H9 (cell line): ENCODE measurements at regions not wholly inside any gene's neighbourhood (a gene's known extent, or its start where the extent isn't known, plus 50 kb on each side); places are given as distances from the start of the nearest gene placed in this dataset.

ENCODE experiments used
- DNase-seq: peaks from one replicate; pipeline ENCODE4 v3.0.0-alpha.2; 2017
- H2AFZ ChIP-seq: one replicate; pipeline ENCODE4 v1.6.1; 2013; ENCODE audit warnings: mild to moderate bottlenecking, low read length, control low read depth, moderate library complexity
- H2AK5ac ChIP-seq: 2 replicates; pipeline ENCODE4 v1.6.1; 2013; ENCODE audit warnings: low read length, control low read depth, mixed read lengths; ENCODE audit not compliant: insufficient read length
- H2BK120ac ChIP-seq: one replicate; pipeline ENCODE4 v1.6.1; 2013; ENCODE audit warnings: low read depth, mild to moderate bottlenecking, low read length, control low read depth, inconsistent platforms; ENCODE audit not compliant: poor library complexity, severe bottlenecking
- H2BK12ac ChIP-seq: 2 replicates; pipeline ENCODE4 v1.6.1; 2013; ENCODE audit warnings: low read length, control low read depth, mixed read lengths, low read depth; ENCODE audit not compliant: insufficient read length
- H2BK15ac ChIP-seq: 2 replicates; pipeline ENCODE4 v1.6.1; 2013; ENCODE audit warnings: low read depth, low read length, control low read depth
- H2BK20ac ChIP-seq: one replicate; pipeline ENCODE4 v1.6.1; 2013; ENCODE audit warnings: low read depth, mild to moderate bottlenecking, low read length, control low read depth, inconsistent platforms; ENCODE audit not compliant: poor library complexity, severe bottlenecking
- H2BK5ac ChIP-seq: 2 replicates; pipeline ENCODE4 v1.6.1; 2013; ENCODE audit warnings: low read length, control low read depth, mixed read lengths; ENCODE audit not compliant: insufficient read length
- H3K14ac ChIP-seq: 2 replicates; pipeline ENCODE4 v1.6.1; 2013; ENCODE audit warnings: low read length, control low read depth; ENCODE audit not compliant: insufficient read depth
- H3K18ac ChIP-seq: 2 replicates; pipeline ENCODE4 v1.6.1; 2013; ENCODE audit warnings: low read depth, mild to moderate bottlenecking, mixed read lengths, low read length, control low read depth; ENCODE audit not compliant: insufficient read length
- H3K23ac ChIP-seq: 2 replicates; pipeline ENCODE4 v1.6.1; 2013; ENCODE audit warnings: low read length, control low read depth, mixed read lengths, low read depth; ENCODE audit not compliant: insufficient read length
- H3K23me2 ChIP-seq: 2 replicates; pipeline ENCODE4 v1.6.1; 2013; ENCODE audit warnings: low read depth, mild to moderate bottlenecking, mixed read lengths, low read length, control low read depth; ENCODE audit not compliant: insufficient read length, poor library complexity, severe bottlenecking
- H3K27ac ChIP-seq: 2 replicates; pipeline ENCODE4 v1.5.1; 2013; ENCODE audit warnings: low read length, control low read depth, mixed read lengths, low read depth; ENCODE audit not compliant: insufficient read length
- H3K27me3 ChIP-seq: 2 replicates; pipeline ENCODE4 v1.6.1; 2013; ENCODE audit warnings: low read length, control low read depth, inconsistent platforms; ENCODE audit not compliant: insufficient read depth
- H3K4ac ChIP-seq: 2 replicates; pipeline ENCODE4 v1.6.1; 2013; ENCODE audit warnings: low read depth, mild to moderate bottlenecking, control low read depth, inconsistent platforms, low read length, moderate library complexity
- H3K4me1 ChIP-seq: 2 replicates; pipeline ENCODE4 v1.6.1; 2013; ENCODE audit warnings: low read length, control low read depth, inconsistent platforms; ENCODE audit not compliant: insufficient read depth
- H3K4me2 ChIP-seq: 2 replicates; pipeline ENCODE4 v1.6.1; 2013; ENCODE audit warnings: low read length, control low read depth, mixed read lengths; ENCODE audit not compliant: insufficient read length, insufficient read depth
- H3K56ac ChIP-seq: 2 replicates; pipeline ENCODE4 v1.6.1; 2013; ENCODE audit warnings: low read depth, mild to moderate bottlenecking, mixed read lengths, low read length, control low read depth; ENCODE audit not compliant: insufficient read length
- H3K79me1 ChIP-seq: 2 replicates; pipeline ENCODE4 v1.6.1; 2013; ENCODE audit warnings: low read depth, mild to moderate bottlenecking, moderate library complexity, low read length, control low read depth, inconsistent platforms; ENCODE audit not compliant: insufficient read depth, poor library complexity, severe bottlenecking
- H3K79me2 ChIP-seq: 2 replicates; pipeline ENCODE4 v1.6.1; 2013; ENCODE audit warnings: low read length, control low read depth, inconsistent platforms; ENCODE audit not compliant: insufficient read depth
- H3K9ac ChIP-seq: 2 replicates; pipeline ENCODE4 v1.6.1; 2013; ENCODE audit warnings: low read length, control low read depth, mixed read lengths; ENCODE audit not compliant: insufficient read length; ENCODE audit errors: extremely low read depth
- H3K9me3 ChIP-seq: one replicate; pipeline ENCODE4 v1.6.1; 2013; ENCODE audit warnings: low read depth, low read length, inconsistent platforms; ENCODE audit not compliant: control insufficient read depth
- H3T11ph ChIP-seq: one replicate; pipeline ENCODE4 v1.6.1; 2013; ENCODE audit warnings: mild to moderate bottlenecking, low read length, control low read depth, inconsistent platforms
- H4K20me1 ChIP-seq: one replicate; pipeline ENCODE4 v1.6.1; 2013; ENCODE audit not compliant: control insufficient read depth, insufficient read length, insufficient read depth
- H4K5ac ChIP-seq: 2 replicates; pipeline ENCODE4 v1.6.1; 2013; ENCODE audit warnings: low read depth, mild to moderate bottlenecking, mixed read lengths, low read length, control low read depth; ENCODE audit not compliant: insufficient read length
- H4K8ac ChIP-seq: replicated peaks from 2 replicates; pipeline ENCODE4 v1.6.1; 2013; ENCODE audit warnings: low read length, control low read depth, mixed read lengths, low read depth; ENCODE audit not compliant: insufficient read length
- H4K91ac ChIP-seq: 2 replicates; pipeline ENCODE4 v1.6.1; 2013; ENCODE audit warnings: low read depth, mild to moderate bottlenecking, moderate library complexity, mixed read lengths, low read length, control low read depth; ENCODE audit not compliant: insufficient read length
- H3K27ac Mint-ChIP-seq, 3 experiments: 2 replicates in 2 of 3; 3 replicates in 1 of 3; pipeline ENCODE4 v1.8.0; 2020 to 2021; ENCODE audit warnings: mixed read lengths in 3 of 3, mild to moderate bottlenecking in 1 of 3, moderate library complexity in 1 of 3
- H3K27me3 Mint-ChIP-seq: 2 replicates; pipeline ENCODE4 v1.8.0; 2021; ENCODE audit warnings: low read depth, mild to moderate bottlenecking, moderate library complexity, mixed read lengths
- H3K36me3 Mint-ChIP-seq, 3 experiments: 2 replicates in 2 of 3; 3 replicates in 1 of 3; pipeline ENCODE4 v1.8.0; 2020 to 2021; ENCODE audit warnings: low read depth in 3 of 3, mixed read lengths in 3 of 3; ENCODE audit not compliant: insufficient read depth in 1 of 3
- H3K4me1 Mint-ChIP-seq, 2 experiments: 2 replicates each; pipeline ENCODE4 v1.8.0; 2020; ENCODE audit warnings: mixed read lengths in 2 of 2
- H3K4me3 Mint-ChIP-seq, 2 experiments: 2 replicates in 1 of 2; 3 replicates in 1 of 2; pipeline ENCODE4 v1.8.0; 2020 to 2021; ENCODE audit warnings: mild to moderate bottlenecking in 2 of 2, mixed read lengths in 2 of 2, moderate library complexity in 1 of 2
- H3K9me3 Mint-ChIP-seq, 2 experiments: 2 replicates in 1 of 2; 3 replicates in 1 of 2; pipeline ENCODE4 v1.8.0; 2020; ENCODE audit warnings: mild to moderate bottlenecking in 2 of 2, mixed read lengths in 2 of 2, moderate library complexity in 1 of 2
- WGBS: extraction: QIAGEN DNeasy Blood & Tissue Kit; methylation state at CpG from one replicate; pipeline ENCODE4 v1.1.7; 2013; ENCODE audit warnings: missing lambda C conversion rate, low lambda C conversion rate, mixed read lengths; ENCODE audit not compliant: insufficient read length; ENCODE audit errors: extremely low coverage; 5-methylcytosine and 5-hydroxymethylcytosine counted together
- TF ChIP-seq, protein P1 (sequence below): fragments of 200-600 bp; sonication (generic); conservative IDR thresholded peaks from 3 replicates; pipeline ENCODE4 v1.8.0; 2021; ENCODE audit warnings: antibody characterized with exemption, mild to moderate bottlenecking

DNA sequence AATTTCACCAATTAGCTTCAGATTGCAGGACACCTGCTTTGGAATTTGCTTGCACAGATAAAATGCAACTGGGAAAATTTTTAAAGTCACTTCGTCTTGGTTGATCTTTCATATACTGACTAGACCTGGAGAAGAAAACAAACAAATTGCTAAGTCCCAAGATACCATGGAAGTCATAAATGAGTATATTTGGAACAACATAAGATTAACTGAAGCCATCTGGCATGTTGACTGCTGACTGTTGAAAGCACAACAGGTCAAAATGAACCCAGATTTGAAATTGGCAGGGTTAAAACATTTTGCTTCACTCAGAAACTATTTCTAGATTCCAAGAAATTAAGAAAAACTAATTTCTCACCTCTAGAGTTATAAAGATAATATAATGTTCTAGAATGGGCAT is 470.7 kb downstream of the LPIN1 start:
- no peak overlapping the region for H4K8ac ChIP-seq
- no peak overlapping the region for H4K5ac ChIP-seq
- H2AFZ ChIP-seq = no peak overlapping the region
- no peaks in the 10 kb centered on the region for H3K79me2 ChIP-seq
- Mint-ChIP-seq H3K36me3 (0 out of 7 replicates have a peak, but pooled peaks cover 0 to 4% (median 2%) of the 10 kb centered on the region in 3 experiments), H3K4me3 (no peak overlapping the region), H3K9me3 (peaks cover 2 to 3% of the 10 kb centered on the region in 2 experiments; a peak in 3 of 5 replicates), H3K4me1 (peaks cover 4 to 7% of the 10 kb centered on the region in 2 experiments), H3K27me3 (no peaks in the 10 kb centered on the region; the same call in 1 of the 2 replicates), H3K27ac (no peak overlapping the region)
- no peak overlapping the region for H2BK5ac ChIP-seq
- no peak overlapping the region for H3T11ph ChIP-seq
- H2BK120ac ChIP-seq = no peak overlapping the region
- H4K91ac ChIP-seq = no peak overlapping the region
- H3K27ac ChIP-seq = no peak overlapping the region
- no peak overlapping the region for H3K4me2 ChIP-seq
- no peak overlapping the region for H3K9ac ChIP-seq
- H3K79me1 ChIP-seq = no peaks in the 10 kb centered on the region
- no peaks in the 10 kb centered on the region for H3K4me1 ChIP-seq
- DNase-seq = no peak
- no peaks in the 10 kb centered on the region for H3K9me3 ChIP-seq
- no peaks in the 10 kb centered on the region for H4K20me1 ChIP-seq
- H3K18ac ChIP-seq = no peak overlapping the region
- no peak overlapping the region for H3K56ac ChIP-seq
- H3K27me3 ChIP-seq = no peaks in the 10 kb centered on the region
- no peak overlapping the region for H2BK12ac ChIP-seq
- TF ChIP-seq, protein P1, sequence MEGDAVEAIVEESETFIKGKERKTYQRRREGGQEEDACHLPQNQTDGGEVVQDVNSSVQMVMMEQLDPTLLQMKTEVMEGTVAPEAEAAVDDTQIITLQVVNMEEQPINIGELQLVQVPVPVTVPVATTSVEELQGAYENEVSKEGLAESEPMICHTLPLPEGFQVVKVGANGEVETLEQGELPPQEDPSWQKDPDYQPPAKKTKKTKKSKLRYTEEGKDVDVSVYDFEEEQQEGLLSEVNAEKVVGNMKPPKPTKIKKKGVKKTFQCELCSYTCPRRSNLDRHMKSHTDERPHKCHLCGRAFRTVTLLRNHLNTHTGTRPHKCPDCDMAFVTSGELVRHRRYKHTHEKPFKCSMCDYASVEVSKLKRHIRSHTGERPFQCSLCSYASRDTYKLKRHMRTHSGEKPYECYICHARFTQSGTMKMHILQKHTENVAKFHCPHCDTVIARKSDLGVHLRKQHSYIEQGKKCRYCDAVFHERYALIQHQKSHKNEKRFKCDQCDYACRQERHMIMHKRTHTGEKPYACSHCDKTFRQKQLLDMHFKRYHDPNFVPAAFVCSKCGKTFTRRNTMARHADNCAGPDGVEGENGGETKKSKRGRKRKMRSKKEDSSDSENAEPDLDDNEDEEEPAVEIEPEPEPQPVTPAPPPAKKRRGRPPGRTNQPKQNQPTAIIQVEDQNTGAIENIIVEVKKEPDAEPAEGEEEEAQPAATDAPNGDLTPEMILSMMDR = no peak
- H3K23me2 ChIP-seq = no peaks in the 10 kb centered on the region
- H3K14ac ChIP-seq = no peak overlapping the region
- H3K23ac ChIP-seq = no peak overlapping the region
- H2BK15ac ChIP-seq = no peak overlapping the region
- WGBS = no CpG with 5 or more reads among the region's 1 CpG
- no peak overlapping the region for H2BK20ac ChIP-seq
- no peak overlapping the region for H3K4ac ChIP-seq
- H2AK5ac ChIP-seq = no peak overlapping the region
